ENCODE measurements at regions not wholly inside any gene's neighbourhood (a gene's known extent, or its start where the extent isn't known, plus 50 kb on each side); places are given as distances from the start of the nearest gene placed in this dataset.

DNA sequence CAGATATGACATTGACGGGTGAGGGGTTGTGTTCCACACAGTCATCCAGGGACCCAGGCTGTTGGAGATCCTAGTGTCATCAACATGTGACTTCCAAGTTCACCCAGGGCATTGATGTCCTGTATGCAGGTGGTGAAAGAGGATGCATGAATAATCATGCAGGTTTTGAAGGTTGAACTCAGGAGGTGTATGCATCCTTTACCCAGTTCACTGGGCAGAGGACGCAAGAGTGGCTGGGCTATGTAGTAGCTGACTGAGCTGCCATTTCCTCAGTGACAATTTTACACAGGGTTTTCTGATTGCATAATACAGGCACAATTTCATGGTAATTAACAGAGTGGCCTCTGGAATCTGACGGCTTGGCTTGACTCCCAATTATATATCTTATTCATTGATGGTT is 323.0 kb downstream of the HS3ST1 start:
- H3K9me3 ChIP-seq (ENCODE audit: control insufficient read depth, insufficient read depth, low read length): peaks cover 4% of the 10 kb centered on the region; the same call in 1 of the 2 replicates
- no peaks in the 10 kb centered on the region for H3K4me1 ChIP-seq (ENCODE audit: control insufficient read depth, insufficient read depth, low read length)
- H3K4me2 ChIP-seq (ENCODE audit: low read depth, low read length): no peak overlapping the region
- CTCF ChIA-PET: no interaction called here
- no peak for DNase-seq
- H3K36me3 ChIP-seq (ENCODE audit: control insufficient read depth, insufficient read depth, low read length): no peaks in the 10 kb centered on the region
- H3K14ac ChIP-seq (replicated peaks; ENCODE audit: low read depth, low read length): no peak overlapping the region
- H3K9ac ChIP-seq (ENCODE audit: low read depth, low read length): no peak overlapping the region
- intact Hi-C loops (cut with micrococcal nuclease) (no loop called here), in situ Hi-C loops (cut with MboI; ENCODE audit: low sequenced_read_pairs) (no loop called here), dilution Hi-C loops (cut with HindIII; ENCODE audit: low sequenced_read_pairs, unreplicated experiment) (no loop called here)
- H2BK15ac ChIP-seq (ENCODE audit: low read depth, low read length): no peak overlapping the region
- H2BK120ac ChIP-seq (ENCODE audit: low read depth, low read length): no peak overlapping the region
- no peaks in the 10 kb centered on the region for H3K79me1 ChIP-seq (ENCODE audit: low read depth in 1 of 2, low read length in 2 of 2)
- no peak overlapping the region for H2AK5ac ChIP-seq (ENCODE audit: low read depth, low read length)
- no peak overlapping the region for H2AK9ac ChIP-seq (replicated peaks; ENCODE audit: low read depth, low read length, poor library complexity)
- H4K91ac ChIP-seq (ENCODE audit: insufficient read depth, low read depth, low read length): no peak overlapping the region
- H3K27ac ChIP-seq (ENCODE audit: insufficient read depth, low read length): no peak overlapping the region
- TF ChIP-seq, protein P1, sequence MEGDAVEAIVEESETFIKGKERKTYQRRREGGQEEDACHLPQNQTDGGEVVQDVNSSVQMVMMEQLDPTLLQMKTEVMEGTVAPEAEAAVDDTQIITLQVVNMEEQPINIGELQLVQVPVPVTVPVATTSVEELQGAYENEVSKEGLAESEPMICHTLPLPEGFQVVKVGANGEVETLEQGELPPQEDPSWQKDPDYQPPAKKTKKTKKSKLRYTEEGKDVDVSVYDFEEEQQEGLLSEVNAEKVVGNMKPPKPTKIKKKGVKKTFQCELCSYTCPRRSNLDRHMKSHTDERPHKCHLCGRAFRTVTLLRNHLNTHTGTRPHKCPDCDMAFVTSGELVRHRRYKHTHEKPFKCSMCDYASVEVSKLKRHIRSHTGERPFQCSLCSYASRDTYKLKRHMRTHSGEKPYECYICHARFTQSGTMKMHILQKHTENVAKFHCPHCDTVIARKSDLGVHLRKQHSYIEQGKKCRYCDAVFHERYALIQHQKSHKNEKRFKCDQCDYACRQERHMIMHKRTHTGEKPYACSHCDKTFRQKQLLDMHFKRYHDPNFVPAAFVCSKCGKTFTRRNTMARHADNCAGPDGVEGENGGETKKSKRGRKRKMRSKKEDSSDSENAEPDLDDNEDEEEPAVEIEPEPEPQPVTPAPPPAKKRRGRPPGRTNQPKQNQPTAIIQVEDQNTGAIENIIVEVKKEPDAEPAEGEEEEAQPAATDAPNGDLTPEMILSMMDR (conservative IDR thresholded peaks at IDR 0.05; ENCODE audit: low read depth, low read length): no peak
- TF ChIP-seq, protein P2, sequence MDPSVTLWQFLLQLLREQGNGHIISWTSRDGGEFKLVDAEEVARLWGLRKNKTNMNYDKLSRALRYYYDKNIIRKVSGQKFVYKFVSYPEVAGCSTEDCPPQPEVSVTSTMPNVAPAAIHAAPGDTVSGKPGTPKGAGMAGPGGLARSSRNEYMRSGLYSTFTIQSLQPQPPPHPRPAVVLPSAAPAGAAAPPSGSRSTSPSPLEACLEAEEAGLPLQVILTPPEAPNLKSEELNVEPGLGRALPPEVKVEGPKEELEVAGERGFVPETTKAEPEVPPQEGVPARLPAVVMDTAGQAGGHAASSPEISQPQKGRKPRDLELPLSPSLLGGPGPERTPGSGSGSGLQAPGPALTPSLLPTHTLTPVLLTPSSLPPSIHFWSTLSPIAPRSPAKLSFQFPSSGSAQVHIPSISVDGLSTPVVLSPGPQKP (IDR thresholded peaks at IDR 0.05; ENCODE audit: borderline replicate concordance, low read depth, low read length): no peak
- TF ChIP-seq BHLHE40 (IDR thresholded peaks at IDR 0.05; ENCODE audit: low read depth, low read length) (no peak), SMC3 (IDR thresholded peaks at IDR 0.05; ENCODE audit: low read depth, low read length) (no peak), CEBPB (IDR thresholded peaks at IDR 0.05; ENCODE audit: low read depth, low read length) (no peak), RFX5 (IDR thresholded peaks at IDR 0.05; ENCODE audit: low read depth, low read length) (no peak), POLR2A (IDR thresholded peaks at IDR 0.05; ENCODE audit: low read depth, low read length) (no peak)
- TF ChIP-seq, protein P3, sequence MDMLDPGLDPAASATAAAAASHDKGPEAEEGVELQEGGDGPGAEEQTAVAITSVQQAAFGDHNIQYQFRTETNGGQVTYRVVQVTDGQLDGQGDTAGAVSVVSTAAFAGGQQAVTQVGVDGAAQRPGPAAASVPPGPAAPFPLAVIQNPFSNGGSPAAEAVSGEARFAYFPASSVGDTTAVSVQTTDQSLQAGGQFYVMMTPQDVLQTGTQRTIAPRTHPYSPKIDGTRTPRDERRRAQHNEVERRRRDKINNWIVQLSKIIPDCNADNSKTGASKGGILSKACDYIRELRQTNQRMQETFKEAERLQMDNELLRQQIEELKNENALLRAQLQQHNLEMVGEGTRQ (IDR thresholded peaks at IDR 0.05; ENCODE audit: low read depth, low read length): no peak
- H4K8ac ChIP-seq (ENCODE audit: low read depth in 2 of 2, low read length in 2 of 2): no peak overlapping the region
- no peaks in the 10 kb centered on the region for H3K27me3 ChIP-seq (ENCODE audit: control insufficient read depth, insufficient read depth, low read length)
- H3K18ac ChIP-seq (ENCODE audit: low read depth, low read length): no peak overlapping the region
- BruUV-seq (replicated peaks): no TSS peak
- no peak overlapping the region for H3K23ac ChIP-seq (ENCODE audit: low read depth, low read length)
- H2BK20ac ChIP-seq (ENCODE audit: low read depth, low read length): no peak overlapping the region
- WGBS, 2 experiments (ENCODE audit: extremely low coverage in 2 of 2, insufficient read length in 1 of 2): no CpG with 5 or more reads among the region's 3 CpGs
- H3K56ac ChIP-seq (ENCODE audit: extremely low read depth, insufficient read depth, low read length): no peak overlapping the region
- no peak overlapping the region for H3K4ac ChIP-seq (ENCODE audit: low read depth, low read length)
- no peak overlapping the region for H4K5ac ChIP-seq (ENCODE audit: low read depth, low read length)
- no peak overlapping the region for H2BK5ac ChIP-seq (ENCODE audit: low read depth, low read length, poor library complexity, severe bottlenecking)
- no peak overlapping the region for H3K4me3 ChIP-seq (ENCODE audit: insufficient read depth, low read depth, low read length)
- H3K9me1 ChIP-seq (ENCODE audit: insufficient read depth, low read length): no peaks in the 10 kb centered on the region
- H4K20me1 ChIP-seq (ENCODE audit: insufficient read depth, low read length): no peaks in the 10 kb centered on the region
- H2AFZ ChIP-seq (replicated peaks; ENCODE audit: low read length, poor library complexity): no peak overlapping the region
- ATAC-seq (ENCODE audit: low read depth): no peak
- POLR2A ChIA-PET (ENCODE audit: unreplicated experiment): no interaction called here

All from IMR-90 (cell line).